ENCODE measurements at regions not wholly inside any gene's neighbourhood (a gene's known extent, or its start where the extent isn't known, plus 50 kb on each side); places are given as distances from the start of the nearest gene placed in this dataset.

DNA sequence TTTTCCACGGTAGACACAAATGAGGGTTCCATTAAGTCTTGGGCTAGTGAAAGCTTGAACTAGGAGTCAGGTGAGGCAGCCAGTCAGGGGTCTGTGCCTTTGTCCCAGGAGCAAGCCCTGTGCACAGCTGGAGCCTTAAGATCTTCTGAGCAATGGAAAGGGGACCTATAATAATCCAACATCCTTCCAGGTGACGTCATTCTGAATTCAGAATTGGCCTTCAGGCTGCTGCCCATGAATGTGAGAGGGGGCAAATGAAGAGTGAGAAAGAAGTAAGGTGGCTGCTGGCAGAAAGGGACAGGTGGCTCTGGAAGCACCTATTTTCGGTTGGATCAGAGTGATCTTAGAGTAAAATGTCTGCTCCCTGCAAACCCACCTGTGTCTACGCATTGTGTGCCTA lies 488.1 kb upstream of the CDH5 start:
- no peak overlapping the region for H3K4me3 ChIP-seq (ENCODE audit: low read depth, low read length)
- TF ChIP-seq, protein P1, sequence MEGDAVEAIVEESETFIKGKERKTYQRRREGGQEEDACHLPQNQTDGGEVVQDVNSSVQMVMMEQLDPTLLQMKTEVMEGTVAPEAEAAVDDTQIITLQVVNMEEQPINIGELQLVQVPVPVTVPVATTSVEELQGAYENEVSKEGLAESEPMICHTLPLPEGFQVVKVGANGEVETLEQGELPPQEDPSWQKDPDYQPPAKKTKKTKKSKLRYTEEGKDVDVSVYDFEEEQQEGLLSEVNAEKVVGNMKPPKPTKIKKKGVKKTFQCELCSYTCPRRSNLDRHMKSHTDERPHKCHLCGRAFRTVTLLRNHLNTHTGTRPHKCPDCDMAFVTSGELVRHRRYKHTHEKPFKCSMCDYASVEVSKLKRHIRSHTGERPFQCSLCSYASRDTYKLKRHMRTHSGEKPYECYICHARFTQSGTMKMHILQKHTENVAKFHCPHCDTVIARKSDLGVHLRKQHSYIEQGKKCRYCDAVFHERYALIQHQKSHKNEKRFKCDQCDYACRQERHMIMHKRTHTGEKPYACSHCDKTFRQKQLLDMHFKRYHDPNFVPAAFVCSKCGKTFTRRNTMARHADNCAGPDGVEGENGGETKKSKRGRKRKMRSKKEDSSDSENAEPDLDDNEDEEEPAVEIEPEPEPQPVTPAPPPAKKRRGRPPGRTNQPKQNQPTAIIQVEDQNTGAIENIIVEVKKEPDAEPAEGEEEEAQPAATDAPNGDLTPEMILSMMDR (IDR thresholded peaks at IDR 0.05; ENCODE audit: low read depth, low read length) = no peak

DNA sequence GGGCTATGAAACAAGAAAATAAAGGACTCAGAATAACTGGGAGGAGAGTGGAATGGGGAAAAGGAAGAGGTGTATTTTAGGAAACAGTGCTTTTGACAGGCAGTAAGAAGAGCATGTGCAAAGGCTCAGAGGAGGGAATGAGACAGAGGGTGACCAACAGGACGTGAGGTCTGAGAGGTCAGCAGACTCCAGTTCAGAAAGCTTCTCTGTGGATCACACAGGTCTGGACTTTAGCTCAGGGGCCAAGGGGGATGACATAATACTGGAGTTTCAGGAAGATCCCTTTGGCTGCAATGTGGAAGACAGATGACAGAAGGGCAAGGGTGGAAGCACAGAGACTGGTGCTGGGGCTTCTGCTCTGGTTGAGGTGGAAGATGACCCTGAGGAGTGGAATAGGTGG lies 489.9 kb upstream of the CDH5 start:
- TF ChIP-seq, protein P1 (IDR thresholded peaks at IDR 0.05; ENCODE audit: low read depth, low read length) = no peak
- no peak overlapping the region for H3K4me3 ChIP-seq (ENCODE audit: low read depth, low read length)

DNA sequence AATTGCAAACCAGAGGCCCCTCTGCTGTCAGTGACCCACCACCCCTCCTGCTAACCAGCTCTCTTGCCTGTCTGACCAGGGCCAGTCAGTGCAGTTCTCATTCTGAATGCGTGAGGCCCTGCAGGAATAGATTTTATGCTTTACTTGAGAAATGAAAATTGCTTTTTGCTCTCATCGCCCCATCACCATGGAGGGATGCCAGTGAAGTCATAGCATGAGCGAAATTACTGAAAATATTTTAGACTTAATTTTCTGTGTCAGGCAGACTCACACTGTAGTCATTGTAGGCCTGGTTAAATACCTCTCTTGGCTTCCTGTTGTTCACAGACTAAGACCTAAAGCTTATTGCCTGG lies 490.5 kb upstream of the CDH5 start:
- TF ChIP-seq, protein P1 (IDR thresholded peaks at IDR 0.05; ENCODE audit: low read depth, low read length) = no peak
- no peak overlapping the region for H3K4me3 ChIP-seq (ENCODE audit: low read depth, low read length)

DNA sequence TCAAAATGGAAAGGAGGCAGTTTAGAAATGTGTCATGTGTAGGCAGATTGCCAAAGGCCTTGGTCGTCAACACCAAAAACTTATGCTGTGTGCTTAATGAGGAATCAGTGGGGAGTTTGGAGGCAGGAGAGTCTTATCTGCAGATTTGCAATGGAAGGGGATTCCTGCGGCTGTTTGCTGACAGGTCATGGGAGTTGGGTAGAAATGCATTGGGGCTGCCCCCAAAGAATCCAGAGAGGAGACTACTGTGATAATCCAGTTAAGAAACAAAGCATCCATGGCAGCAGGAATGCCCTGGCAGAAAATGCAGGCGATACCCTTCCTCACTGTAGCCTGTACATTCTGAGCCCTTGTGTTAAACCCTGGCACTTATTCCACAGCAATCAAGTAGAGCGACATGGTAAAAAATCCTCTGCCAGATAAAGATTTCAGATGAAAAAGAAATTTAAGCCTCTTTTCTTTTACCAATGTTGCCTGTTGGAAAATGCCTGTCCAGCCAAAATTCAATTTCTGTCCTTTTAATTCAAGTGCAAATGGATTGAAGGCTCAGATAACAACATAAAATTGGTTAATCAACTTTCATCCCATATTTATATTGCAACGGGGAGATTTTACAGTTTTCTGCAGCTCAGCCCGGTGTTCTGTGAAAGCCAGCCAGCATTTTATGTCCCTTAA lies 491.0 kb upstream of the CDH5 start:
- H3K4me3 ChIP-seq (ENCODE audit: low read depth, low read length) = no peak overlapping the region
- TF ChIP-seq, protein P1 (IDR thresholded peaks at IDR 0.05; ENCODE audit: low read depth, low read length) = no peak

DNA sequence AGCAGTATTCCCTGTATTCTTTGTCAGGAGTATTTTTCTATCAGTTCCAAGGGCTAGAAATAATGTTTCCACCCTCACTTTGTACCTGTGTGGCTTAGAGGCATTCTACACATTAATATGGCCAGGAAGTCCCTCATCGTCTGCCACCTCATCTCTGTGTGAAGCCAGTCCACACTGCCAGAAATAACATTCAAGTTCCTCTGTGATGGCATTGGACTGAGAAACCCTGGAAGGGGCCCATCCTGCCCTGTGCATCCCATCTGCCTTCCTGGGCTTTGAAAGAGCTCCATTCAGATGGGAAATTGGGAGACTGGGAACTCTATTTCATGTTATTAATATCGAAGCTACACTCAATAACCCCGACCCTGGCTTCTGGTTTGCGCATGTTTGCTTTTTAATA lies 497.2 kb upstream of the CDH5 start:
- TF ChIP-seq, protein P1 (IDR thresholded peaks at IDR 0.05; ENCODE audit: low read depth, low read length) = no peak
- no peak overlapping the region for H3K4me3 ChIP-seq (ENCODE audit: low read depth, low read length)

DNA sequence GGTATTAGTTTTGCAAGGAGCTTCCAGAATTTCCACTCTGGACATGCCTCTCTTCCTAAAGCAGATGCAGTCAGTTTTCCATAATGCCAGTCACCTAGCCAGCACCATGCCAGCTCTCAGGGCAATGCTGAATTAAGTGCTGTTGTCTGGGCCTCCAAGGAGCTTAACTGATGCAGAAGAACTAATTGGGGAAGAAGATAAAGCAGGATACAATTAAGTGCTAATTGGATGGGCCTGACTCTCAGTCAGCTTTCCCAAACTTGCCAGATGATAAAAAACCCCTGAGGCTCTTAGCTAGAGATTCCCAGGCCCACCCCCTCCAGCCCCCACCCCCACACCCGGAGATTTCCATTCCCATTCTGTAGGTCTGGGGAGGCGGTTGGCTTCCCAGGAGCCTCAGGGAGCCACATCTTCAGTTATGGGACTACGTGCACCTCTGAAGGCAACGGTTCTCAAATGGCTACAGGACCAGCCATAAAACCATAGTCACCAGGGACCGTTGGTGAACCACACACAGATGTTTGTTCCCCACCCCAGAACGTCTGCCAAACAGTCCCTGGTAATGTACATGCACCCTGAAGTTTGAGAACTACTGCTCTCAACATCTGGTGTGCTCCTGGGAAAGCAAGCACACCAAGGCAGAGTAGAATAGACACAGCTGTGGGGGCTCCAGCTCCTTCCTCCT lies 499.1 kb upstream of the CDH5 start:
- TF ChIP-seq, protein P1 (IDR thresholded peaks at IDR 0.05; ENCODE audit: low read depth, low read length) = no peak
- no peak overlapping the region for H3K4me3 ChIP-seq (ENCODE audit: low read depth, low read length)

DNA sequence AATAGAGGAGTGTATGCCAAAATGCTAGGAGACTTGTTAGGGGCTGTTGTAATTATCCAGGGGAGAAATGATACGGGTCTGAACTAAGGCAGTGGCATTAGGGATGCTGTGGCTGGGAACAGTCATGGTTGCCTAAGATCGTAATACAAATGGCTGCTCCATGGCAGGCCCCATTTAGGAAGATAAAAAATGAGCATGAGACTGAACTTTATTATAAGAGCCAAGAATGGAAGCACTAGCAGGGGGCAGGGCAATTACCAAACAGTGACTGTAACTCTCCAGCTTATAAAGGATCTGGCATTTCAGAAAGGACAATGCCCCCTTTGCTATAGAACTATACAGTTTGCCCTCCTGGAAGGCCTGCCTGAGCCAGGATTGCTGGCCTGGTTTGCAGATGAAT lies 503.3 kb upstream of the CDH5 start:
- TF ChIP-seq, protein P1 (IDR thresholded peaks at IDR 0.05; ENCODE audit: low read depth, low read length) = no peak
- H3K4me3 ChIP-seq (ENCODE audit: low read depth, low read length) = no peak overlapping the region
